CD4-positive, alpha-beta T cell (primary cell): ENCODE measurements at regions not wholly inside any gene's neighbourhood (a gene's known extent, or its start where the extent isn't known, plus 50 kb on each side); places are given as distances from the start of the nearest gene placed in this dataset.
"Not testable (repeated sequence)": the region's sequence is repeated elsewhere in the genome, so short reads cannot be mapped to it uniquely, and the experiment has no call there.

Experiments used
- ATAC-seq: fragments of 200-7000 bp; cut with Tn5 transposase; one replicate; pipeline ENCODE4 v1.10.0; 2022; ENCODE audit warnings: mild to moderate bottlenecking; ENCODE audit not compliant: poor library complexity
- CTCF ChIA-PET: fragments of 350-600 bp; sonication (Branson Sonifier 250); formaldehyde crosslinking; loops from one replicate; lab custom pipeline; 2021; ENCODE audit warnings: antibody characterized with exemption, inconsistent platforms; lab: Charles Lee
- POLR2A ChIA-PET: fragments of 350-600 bp; sonication (Branson Sonifier 250); formaldehyde crosslinking; loops from one replicate; lab custom pipeline; 2021; ENCODE audit warnings: antibody characterized with exemption, inconsistent platforms; lab: Charles Lee
- DNase-seq, 14 experiments: peaks; one replicate each; pipeline ENCODE4 v3.0.0-alpha.2; 2013 to 2020; ENCODE audit warnings: mixed read lengths in 2 of 14
- H3K27ac ChIP-seq, 2 donors: one replicate each; pipeline versions ENCODE4 v1.5.1 to v1.7.0; 2013; ENCODE audit warnings: low read length in 2 of 2, low read depth in 1 of 2, mild to moderate bottlenecking in 1 of 2
- H3K27me3 ChIP-seq, 2 experiments: 1 replicate in 1 of 2; 2 replicates in 1 of 2; pipeline versions ENCODE4 v1.6.1 to v1.7.0; 2013; ENCODE audit warnings: low read length in 2 of 2, control low read depth in 1 of 2, mild to moderate bottlenecking in 1 of 2, moderate library complexity in 1 of 2; ENCODE audit not compliant: insufficient read depth in 2 of 2, control insufficient read depth in 1 of 2
- H3K36me3 ChIP-seq: one replicate; pipeline ENCODE4 v1.6.1; 2013; ENCODE audit warnings: low read length, control low read depth; ENCODE audit not compliant: insufficient read depth
- H3K4me1 ChIP-seq: one replicate; pipeline ENCODE4 v1.6.1; 2013; ENCODE audit warnings: low read length, control low read depth; ENCODE audit not compliant: insufficient read depth
- H3K4me3 ChIP-seq: one replicate; pipeline ENCODE4 v1.5.1; 2013; ENCODE audit warnings: mild to moderate bottlenecking, low read length, moderate library complexity
- H3K9me3 ChIP-seq, 2 experiments: 1 replicate in 1 of 2; 2 replicates in 1 of 2; pipeline versions ENCODE4 v1.6.1 to v1.7.0; 2013; ENCODE audit warnings: low read length in 2 of 2, mild to moderate bottlenecking in 2 of 2, control low read depth in 1 of 2, moderate library complexity in 1 of 2; ENCODE audit not compliant: control insufficient read depth in 1 of 2, insufficient read depth in 1 of 2
- H3K27ac Mint-ChIP-seq: one replicate; pipeline ENCODE4 v1.8.0; 2020; ENCODE audit warnings: mixed read lengths
- H3K27me3 Mint-ChIP-seq: one replicate; pipeline ENCODE4 v1.8.0; 2021; ENCODE audit warnings: mixed read lengths
- H3K36me3 Mint-ChIP-seq: one replicate; pipeline ENCODE4 v1.8.0; 2021; ENCODE audit warnings: low read depth, mixed read lengths
- H3K4me1 Mint-ChIP-seq: one replicate; pipeline ENCODE4 v1.8.0; 2021; ENCODE audit warnings: low read depth, mixed read lengths
- H3K4me3 Mint-ChIP-seq: one replicate; pipeline ENCODE4 v1.8.0; 2020; ENCODE audit warnings: mild to moderate bottlenecking, mixed read lengths
- H3K9me3 Mint-ChIP-seq: one replicate; pipeline ENCODE4 v1.8.0; 2020; ENCODE audit warnings: mixed read lengths
- CTCF ChIP-seq: fragments of 200-600 bp; IDR thresholded peaks from one replicate; pipeline ENCODE4 v1.8.0; 2022; ENCODE audit warnings: antibody characterized with exemption, mild to moderate bottlenecking
- intact Hi-C, 2 experiments: fragments of 100-400 bp; cut with DNase I in 1 of 2; cut with micrococcal nuclease in 1 of 2; formaldehyde crosslinking; loops; one replicate each; pipeline versions ENCODE4 v1.15.1 to v1.9.0; 2023 to 2025; cut with DNase I, micrococcal nuclease

- Histone ChIP-seq H3K27me3 (no peaks in the 10 kb centered on the region), H3K9me3 (no peaks in the 10 kb centered on the region), H3K4me1 (no peaks in the 10 kb centered on the region), H3K27ac (no peak overlapping the region), H3K4me3 (no peak overlapping the region), H3K36me3 (no peaks in the 10 kb centered on the region)
- no peaks in the 10 kb centered on the region for H3K27me3 Mint-ChIP-seq
- no peak overlapping the region for H3K4me3 Mint-ChIP-seq
- no peak for TF ChIP-seq CTCF
- no peaks in the 10 kb centered on the region for H3K4me1 Mint-ChIP-seq
- CTCF ChIA-PET, result no interaction called here
- no peak for DNase-seq
- no peaks in the 10 kb centered on the region for H3K36me3 Mint-ChIP-seq
- no peak for ATAC-seq
- H3K27ac Mint-ChIP-seq, result no peak overlapping the region
- intact Hi-C loops, result no loop called here
- POLR2A ChIA-PET, result no interaction called here
- peaks cover 2% of the 10 kb centered on the region for H3K9me3 Mint-ChIP-seq
These were observed 93.8 kb downstream of the NXNL2 start for GRCh38 chr9:88628811-88629210.

- H3K9me3 ChIP-seq, H3K4me1 Mint-ChIP-seq, H3K4me3 ChIP-seq, H3K36me3 ChIP-seq, CTCF ChIA-PET, H3K4me1 ChIP-seq, H3K27me3 Mint-ChIP-seq, ATAC-seq, H3K27ac Mint-ChIP-seq, H3K9me3 Mint-ChIP-seq, H3K27ac ChIP-seq, intact Hi-C loops, DNase-seq, H3K27me3 ChIP-seq, H3K36me3 Mint-ChIP-seq, H3K4me3 Mint-ChIP-seq, POLR2A ChIA-PET: not testable (repeated sequence)
These were observed 95.6 kb downstream of the NXNL2 start for GRCh38 chr9:88630574-88630973.

GRCh38 chr9:88635151-88635550 lies 100.2 kb downstream of the NXNL2 start:
- no peaks in the 10 kb centered on the region for H3K4me1 ChIP-seq
- no peaks in the 10 kb centered on the region for H3K36me3 ChIP-seq
- ATAC-seq (no peak), DNase-seq (no peak)
- TF ChIP-seq CTCF, result no peak
- CTCF ChIA-PET, result no interaction called here
- H3K36me3 Mint-ChIP-seq, result no peaks in the 10 kb centered on the region
- no peak overlapping the region for H3K4me3 ChIP-seq
- peaks cover 5 to 6% of the 10 kb centered on the region in 2 experiments for H3K27me3 ChIP-seq
- H3K4me1 Mint-ChIP-seq, result no peaks in the 10 kb centered on the region
- H3K27ac Mint-ChIP-seq, result no peak overlapping the region
- peaks cover 8 to 11% of the 10 kb centered on the region in 2 experiments for H3K9me3 ChIP-seq
- POLR2A ChIA-PET, result no interaction called here
- H3K27me3 Mint-ChIP-seq, result peaks cover 34% of the 10 kb centered on the region
- no peak overlapping the region for H3K4me3 Mint-ChIP-seq
- H3K9me3 Mint-ChIP-seq, result peaks cover 13% of the 10 kb centered on the region
- intact Hi-C loops, result no loop called here
- H3K27ac ChIP-seq, result no peak overlapping the region

GRCh38 chr9:88641456-88642240 lies 106.7 kb downstream of the NXNL2 start:
- no peaks in the 10 kb centered on the region for H3K4me1 ChIP-seq
- H3K4me3 ChIP-seq, result no peak overlapping the region
- H3K27me3 Mint-ChIP-seq, result peaks cover 68% of the 10 kb centered on the region
- H3K27ac Mint-ChIP-seq, result no peak overlapping the region
- H3K27ac ChIP-seq, result no peak overlapping the region
- intact Hi-C loops, result no loop called here
- DNase-seq (no peak), ATAC-seq (no peak)
- POLR2A ChIA-PET, result no interaction called here
- CTCF ChIA-PET, result no interaction called here
- H3K9me3 ChIP-seq, result peaks cover 8 to 17% of the 10 kb centered on the region in 2 experiments
- no peak for TF ChIP-seq CTCF
- peaks cover 7 to 21% of the 10 kb centered on the region in 2 experiments for H3K27me3 ChIP-seq
- H3K4me1 Mint-ChIP-seq, result no peaks in the 10 kb centered on the region
- H3K9me3 Mint-ChIP-seq, result peaks cover 10% of the 10 kb centered on the region
- H3K4me3 Mint-ChIP-seq, result no peak overlapping the region
- H3K36me3 ChIP-seq, result no peaks in the 10 kb centered on the region
- no peaks in the 10 kb centered on the region for H3K36me3 Mint-ChIP-seq
